Aorta (tissue), 5 donors: ENCODE measurements at regions not wholly inside any gene's neighbourhood (a gene's known extent, or its start where the extent isn't known, plus 50 kb on each side); places are given as distances from the start of the nearest gene placed in this dataset.
"Not testable (repeated sequence)": the region's sequence is repeated elsewhere in the genome, so short reads cannot be mapped to it uniquely, and the experiment has no call there.

Experiments
- ATAC-seq: fragments of 200-7000 bp; cut with Tn5 transposase; one replicate; pipeline ENCODE4 v1.9.1; 2022; ENCODE audit warnings: moderate library complexity; ENCODE audit not compliant: low FRiP score
- DNase-seq, 2 donors: peaks; one replicate each; pipeline ENCODE4 v3.0.0-alpha.2; 2020
- H3K27ac ChIP-seq, 2 donors: one replicate each; pipeline ENCODE4 v1.5.1; 2013; ENCODE audit warnings: low read length in 2 of 2, mild to moderate bottlenecking in 2 of 2, moderate library complexity in 2 of 2, control low read depth in 1 of 2, inconsistent platforms in 1 of 2, low read depth in 1 of 2
- H3K27me3 ChIP-seq, 2 donors: one replicate each; pipeline ENCODE4 v1.6.1; 2013; ENCODE audit warnings: control low read depth in 1 of 2, low read length in 1 of 2, mild to moderate bottlenecking in 1 of 2, moderate library complexity in 1 of 2; ENCODE audit not compliant: insufficient read depth in 2 of 2, control insufficient read depth in 1 of 2
- H3K36me3 ChIP-seq, 2 donors: one replicate each; pipeline ENCODE4 v1.6.1; 2013; ENCODE audit warnings: control low read depth in 1 of 2, low read length in 1 of 2, mild to moderate bottlenecking in 1 of 2; ENCODE audit not compliant: insufficient read depth in 2 of 2, control insufficient read depth in 1 of 2
- H3K4me1 ChIP-seq, 2 donors: one replicate each; pipeline ENCODE4 v1.6.1; 2013; ENCODE audit warnings: low read length in 2 of 2, control low read depth in 1 of 2, mild to moderate bottlenecking in 1 of 2, moderate library complexity in 1 of 2; ENCODE audit not compliant: insufficient read depth in 2 of 2, control insufficient read depth in 1 of 2
- H3K4me3 ChIP-seq, 2 donors: one replicate each; pipeline ENCODE4 v1.5.1; 2013; ENCODE audit warnings: low read length in 2 of 2, control low read depth in 1 of 2, mild to moderate bottlenecking in 1 of 2
- H3K9me3 ChIP-seq: one replicate; pipeline ENCODE4 v1.6.1; 2013; ENCODE audit warnings: mild to moderate bottlenecking, low read length; ENCODE audit not compliant: control insufficient read depth
- WGBS, 2 donors: extraction: QIAGEN DNeasy Blood & Tissue Kit; methylation state at CpG; one replicate each; pipeline ENCODE4 v1.1.7; 2013; 5-methylcytosine and 5-hydroxymethylcytosine counted together
- intact Hi-C, 2 donors: fragments of 100-400 bp; cut with DNase I; formaldehyde crosslinking; loops; one replicate each; pipeline versions ENCODE4 v1.14.2 to v1.15.0; 2022
- donor health status: healthy with polysubstance abuse.
- donor health status: Bipolar disorder and iron deficiency.
- donor health status: DM: no; HTN: no; CAD: no.
- donor health status: DM: no; HTN: no; CAD: no.
- donor health status: DM: yes; HTN: yes; CAD: no.

GRCh38 chr18:59971871-59972428 is 72.2 kb downstream of the PMAIP1 start:
- H3K27ac ChIP-seq: no peak overlapping the region
- intact Hi-C loops: no loop called here
- H3K4me3 ChIP-seq: no peak overlapping the region
- ATAC-seq (no peak), DNase-seq (no peak)
- no peaks in the 10 kb centered on the region for H3K36me3 ChIP-seq
- H3K27me3 ChIP-seq: no peaks in the 10 kb centered on the region
- 54 to 60% methylated on average over 4 of the region's 4 CpGs for WGBS, 2 donors
- H3K9me3 ChIP-seq: no peaks in the 10 kb centered on the region
- no peaks in the 10 kb centered on the region for H3K4me1 ChIP-seq

GRCh38 chr18:59971144-59971543 is 71.3 kb downstream of the PMAIP1 start:
- 81 to 84% methylated on average over 1 of the region's 1 CpG for WGBS, 2 donors

DNA sequence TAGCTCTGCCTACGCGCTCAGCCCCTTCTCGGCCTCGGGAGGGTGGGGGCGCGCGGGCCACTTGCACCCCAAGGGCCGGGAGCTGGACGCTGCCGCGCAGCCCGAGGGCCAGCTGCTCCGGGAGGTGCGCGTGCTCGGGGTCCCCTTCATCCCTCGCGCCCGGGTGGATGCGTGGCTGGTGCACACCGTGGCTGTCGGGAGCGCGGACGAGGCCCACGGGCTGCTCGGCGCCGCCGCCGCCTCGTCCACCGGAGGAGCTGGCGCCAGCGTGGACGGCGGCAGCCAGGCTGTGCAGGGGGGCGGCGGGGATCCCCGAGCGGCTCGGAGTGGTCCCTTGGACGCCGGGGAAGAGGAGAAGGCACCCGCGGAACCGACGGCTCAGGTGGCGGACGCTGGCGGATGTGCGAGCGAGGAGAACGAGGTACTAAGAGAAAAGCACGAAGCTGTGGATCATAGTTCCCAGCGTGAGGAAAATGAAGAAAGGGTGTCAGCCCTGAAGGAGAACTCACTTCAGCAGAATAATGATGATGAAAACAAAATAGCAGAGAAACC is 69.8 kb downstream of the PMAIP1 start:
- H3K9me3 ChIP-seq, H3K36me3 ChIP-seq, intact Hi-C loops, ATAC-seq, H3K4me3 ChIP-seq, H3K4me1 ChIP-seq, H3K27ac ChIP-seq, H3K27me3 ChIP-seq: not testable (repeated sequence)
- WGBS, 2 donors: 24 to 35% methylated on average over 35 to 56 of the region's 56 CpGs
- peak in 1 of 2 donors; percentile 73 for DNase-seq

More at GRCh38 chr18:59971144-59971543, 71.3 kb downstream of the PMAIP1 start:
- H3K4me3 ChIP-seq, H3K9me3 ChIP-seq, H3K36me3 ChIP-seq, H3K27ac ChIP-seq, ATAC-seq, intact Hi-C loops, H3K27me3 ChIP-seq, DNase-seq, H3K4me1 ChIP-seq: not testable (repeated sequence)

DNA sequence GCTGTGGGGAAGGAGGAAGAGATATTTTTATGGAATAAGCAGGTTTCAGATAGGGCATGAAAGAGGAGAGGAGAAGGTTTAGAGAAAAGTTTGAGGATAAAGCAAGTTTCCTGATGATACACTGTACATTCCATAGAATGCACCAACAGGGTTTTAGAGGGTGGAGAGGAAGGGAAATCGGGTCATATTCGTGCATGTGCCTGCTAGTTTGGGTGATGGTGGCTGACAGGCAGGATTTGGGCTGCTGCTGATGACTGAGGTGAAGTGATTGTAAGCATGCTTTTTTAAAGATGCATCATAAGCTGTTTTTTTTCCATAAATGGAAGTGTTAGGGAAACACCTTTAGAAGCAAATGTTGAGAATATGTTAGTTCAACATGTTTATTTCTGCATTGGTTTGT is 68.8 kb downstream of the PMAIP1 start:
- no peak for DNase-seq
- no peaks in the 10 kb centered on the region for H3K36me3 ChIP-seq
- H3K9me3 ChIP-seq: no peaks in the 10 kb centered on the region
- no peaks in the 10 kb centered on the region for H3K4me1 ChIP-seq
- H3K27ac ChIP-seq: no peak overlapping the region
- no peak overlapping the region for H3K4me3 ChIP-seq
- H3K27me3 ChIP-seq: no peaks in the 10 kb centered on the region
- WGBS, 2 donors: 82 to 89% methylated on average over 2 of the region's 2 CpGs
- ATAC-seq: no peak
- intact Hi-C loops: no loop called here

DNA sequence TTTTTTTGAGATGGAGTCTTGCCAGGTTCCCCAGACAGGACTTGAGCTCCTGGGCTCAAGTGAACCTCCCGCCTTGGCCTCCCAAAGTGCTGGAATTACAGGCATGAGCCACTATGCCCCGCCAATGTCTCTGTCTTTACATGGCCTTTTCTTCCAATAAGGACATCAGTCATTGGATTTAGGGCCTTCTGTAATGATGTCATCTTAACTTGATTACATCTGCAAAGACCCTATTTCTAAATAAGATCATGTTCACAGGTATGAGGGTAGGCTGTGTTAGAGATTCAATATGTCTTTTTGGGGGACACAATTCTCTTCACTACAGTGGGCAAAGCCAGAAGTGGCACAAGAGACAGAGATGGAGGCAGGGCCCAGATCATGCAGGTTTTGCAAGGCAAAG is 68.1 kb downstream of the PMAIP1 start:
- Histone ChIP-seq H3K4me1 (no peaks in the 10 kb centered on the region), H3K4me3 (no peak overlapping the region), H3K27ac (no peak overlapping the region), H3K36me3 (no peaks in the 10 kb centered on the region), H3K27me3 (no peaks in the 10 kb centered on the region), H3K9me3 (no peaks in the 10 kb centered on the region)
- DNase-seq (no peak), ATAC-seq (no peak)
- intact Hi-C loops: no loop called here
- WGBS, 2 donors: 94 to 95% methylated on average over 2 of the region's 2 CpGs

DNA sequence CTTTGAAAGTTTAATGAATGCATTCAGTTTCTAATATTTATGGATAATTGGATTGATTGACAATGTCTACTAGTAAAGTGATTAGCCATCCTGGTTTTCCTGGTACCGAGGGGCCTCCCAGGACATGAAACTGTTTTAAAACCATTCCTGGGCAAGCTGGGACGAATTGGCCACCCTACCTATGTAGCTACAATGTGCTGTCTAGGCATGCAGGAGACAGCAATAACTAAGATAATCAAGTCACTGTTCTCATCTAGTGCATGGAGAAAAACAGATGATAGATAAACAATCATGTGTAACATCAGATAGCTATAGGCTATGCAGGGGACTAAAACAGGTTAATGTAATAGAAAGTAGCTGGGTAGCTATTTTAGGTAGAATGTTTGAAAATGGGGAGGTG is 67.1 kb downstream of the PMAIP1 start:
- 60 to 66% methylated on average over 2 of the region's 2 CpGs for WGBS, 2 donors
- intact Hi-C loops: no loop called here
- DNase-seq (no peak), ATAC-seq (no peak)
- Histone ChIP-seq H3K4me3 (no peak overlapping the region), H3K4me1 (no peaks in the 10 kb centered on the region), H3K36me3 (no peaks in the 10 kb centered on the region), H3K27me3 (no peaks in the 10 kb centered on the region), H3K9me3 (no peaks in the 10 kb centered on the region), H3K27ac (no peak overlapping the region)

- intact Hi-C loops: no loop called here
- Histone ChIP-seq H3K27ac (no peak overlapping the region), H3K9me3 (no peaks in the 10 kb centered on the region), H3K36me3 (no peaks in the 10 kb centered on the region), H3K4me1 (no peaks in the 10 kb centered on the region), H3K27me3 (no peaks in the 10 kb centered on the region), H3K4me3 (no peak overlapping the region)
- DNase-seq: no peak
- WGBS, 2 donors: 46 to 49% methylated on average over 5 of the region's 5 CpGs
- ATAC-seq: no peak
These were observed 63.4 kb downstream of the PMAIP1 start for GRCh38 chr18:59963229-59963628.

GRCh38 chr18:59961070-59961469 is 61.3 kb downstream of the PMAIP1 start:
- no peaks in the 10 kb centered on the region for H3K4me1 ChIP-seq
- H3K27ac ChIP-seq: no peak overlapping the region
- no peak overlapping the region for H3K4me3 ChIP-seq
- no peak for DNase-seq
- no peaks in the 10 kb centered on the region for H3K36me3 ChIP-seq
- H3K27me3 ChIP-seq: no peaks in the 10 kb centered on the region
- intact Hi-C loops: no loop called here
- no peak for ATAC-seq
- H3K9me3 ChIP-seq: peaks cover 2% of the 10 kb centered on the region
- 80 to 86% methylated on average over 4 of the region's 4 CpGs for WGBS, 2 donors

- no peak overlapping the region for H3K4me3 ChIP-seq
- H3K9me3 ChIP-seq: peaks cover 2% of the 10 kb centered on the region
- intact Hi-C loops: no loop called here
- H3K4me1 ChIP-seq: no peaks in the 10 kb centered on the region
- ATAC-seq: no peak
- no peak overlapping the region for H3K27ac ChIP-seq
- 92 to 97% methylated on average over 2 of the region's 2 CpGs for WGBS, 2 donors
- no peak for DNase-seq
- H3K36me3 ChIP-seq: no peaks in the 10 kb centered on the region
- H3K27me3 ChIP-seq: no peaks in the 10 kb centered on the region
These were observed 60.5 kb downstream of the PMAIP1 start for GRCh38 chr18:59960272-59960671.
